ENCODE measurements at regions not wholly inside any gene's neighbourhood (a gene's known extent, or its start where the extent isn't known, plus 50 kb on each side); places are given as distances from the start of the nearest gene placed in this dataset. TPM values are rescaled to one million over a fixed set of nuclear protein-coding genes. Genes with fewer than 3 reads are reported as not detected.
A peak's percentile ranks its signal among the peaks of the same experiment; 100 is the strongest.

DNA sequence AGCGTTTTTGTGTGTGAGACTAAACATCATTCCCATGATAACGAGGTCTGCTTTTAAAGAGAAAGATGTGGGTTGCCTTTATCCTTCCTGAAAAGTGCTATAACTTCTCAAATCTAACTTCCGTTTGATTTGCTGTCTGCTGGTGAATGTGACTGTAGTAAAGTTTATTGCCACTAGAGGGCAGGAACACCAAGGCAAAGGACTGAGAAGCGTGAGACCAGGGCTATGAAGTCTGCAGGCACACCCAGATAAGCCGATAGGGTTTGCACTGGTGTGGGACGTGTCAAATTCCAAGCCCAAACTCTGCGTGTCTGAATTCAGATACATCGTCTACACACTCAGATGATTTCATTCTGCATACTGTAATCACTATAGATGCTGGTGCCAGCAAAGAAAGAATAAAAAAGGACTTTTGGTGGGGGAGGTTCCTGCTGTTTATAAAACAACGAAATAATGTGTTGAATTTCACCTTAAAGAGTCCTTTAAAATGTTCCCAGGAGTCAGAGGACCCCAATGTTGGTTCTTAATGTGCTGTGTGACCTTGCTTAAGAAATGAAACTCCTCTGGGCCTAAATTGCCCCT lies 87.2 kb downstream of the PTTG1 start:
- Histone ChIP-seq H2AFZ (no peak overlapping the region), H3K27me3 (no peaks in the 10 kb centered on the region), H3K4me1 (ENCODE audit: insufficient read depth) (no peaks in the 10 kb centered on the region), H3K27ac (no peak overlapping the region), H3K9me2 (replicated peaks; ENCODE audit: insufficient read depth) (no peaks in the 10 kb centered on the region), H3K9me3 (ENCODE audit: low read depth) (no peaks in the 10 kb centered on the region), H3K36me3 (replicated peaks; ENCODE audit: insufficient read depth, low read depth) (no peaks in the 10 kb centered on the region), H3K4me2 (peak overlapping the region; percentile 39), H3K4me3 (no peak overlapping the region), H4K20me1 (ENCODE audit: insufficient read depth, poor library complexity, severe bottlenecking) (no peaks in the 10 kb centered on the region), H3K79me2 (no peaks in the 10 kb centered on the region)
- TF ChIP-seq, protein P1, sequence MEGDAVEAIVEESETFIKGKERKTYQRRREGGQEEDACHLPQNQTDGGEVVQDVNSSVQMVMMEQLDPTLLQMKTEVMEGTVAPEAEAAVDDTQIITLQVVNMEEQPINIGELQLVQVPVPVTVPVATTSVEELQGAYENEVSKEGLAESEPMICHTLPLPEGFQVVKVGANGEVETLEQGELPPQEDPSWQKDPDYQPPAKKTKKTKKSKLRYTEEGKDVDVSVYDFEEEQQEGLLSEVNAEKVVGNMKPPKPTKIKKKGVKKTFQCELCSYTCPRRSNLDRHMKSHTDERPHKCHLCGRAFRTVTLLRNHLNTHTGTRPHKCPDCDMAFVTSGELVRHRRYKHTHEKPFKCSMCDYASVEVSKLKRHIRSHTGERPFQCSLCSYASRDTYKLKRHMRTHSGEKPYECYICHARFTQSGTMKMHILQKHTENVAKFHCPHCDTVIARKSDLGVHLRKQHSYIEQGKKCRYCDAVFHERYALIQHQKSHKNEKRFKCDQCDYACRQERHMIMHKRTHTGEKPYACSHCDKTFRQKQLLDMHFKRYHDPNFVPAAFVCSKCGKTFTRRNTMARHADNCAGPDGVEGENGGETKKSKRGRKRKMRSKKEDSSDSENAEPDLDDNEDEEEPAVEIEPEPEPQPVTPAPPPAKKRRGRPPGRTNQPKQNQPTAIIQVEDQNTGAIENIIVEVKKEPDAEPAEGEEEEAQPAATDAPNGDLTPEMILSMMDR (IDR thresholded peaks at IDR 0.05; ENCODE audit: poor library complexity) = peak; percentile 86
- TF ChIP-seq EZH2phosphoT487 (IDR thresholded peaks at IDR 0.05; ENCODE audit: low read depth, severe bottlenecking, unreplicated experiment) = no peak
- DNase-seq (ENCODE audit: low spot score) = peak; percentile 89
- WGBS (ENCODE audit: low lambda C conversion rate, missing lambda C conversion rate) = 10% methylated on average over 9 of the region's 9 CpGs

DNA sequence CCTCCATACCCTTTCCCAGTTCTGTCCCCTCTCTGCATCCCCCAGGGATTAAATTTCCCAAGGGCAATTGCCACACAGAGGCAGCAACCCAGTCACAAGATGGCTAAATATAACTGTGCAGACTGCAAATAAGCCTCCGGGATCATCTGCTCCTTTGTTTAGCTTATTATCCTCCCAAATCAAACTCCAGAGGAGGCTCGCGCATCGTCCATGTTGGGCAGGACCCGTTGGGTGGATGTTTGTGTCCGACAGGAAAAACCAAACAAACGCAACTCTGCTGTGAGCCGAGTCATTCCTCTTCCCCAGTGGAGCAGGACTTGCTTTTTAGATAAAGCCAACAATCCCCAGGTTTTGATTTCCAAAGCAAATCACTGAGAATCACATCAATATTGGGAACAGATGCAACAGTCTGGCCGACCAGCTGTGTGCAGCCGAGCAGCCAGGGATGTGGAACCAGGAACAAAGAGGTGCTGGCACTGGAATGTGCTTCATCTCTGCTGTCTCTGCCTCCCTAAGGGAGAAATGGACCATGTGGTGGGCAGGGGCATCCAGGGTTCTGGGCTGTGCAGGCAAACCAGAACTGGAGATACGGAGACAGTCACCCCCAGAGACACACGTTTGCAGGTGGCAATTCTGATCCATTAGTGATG lies 89.8 kb downstream of the PTTG1 start:
- WGBS (ENCODE audit: low lambda C conversion rate, missing lambda C conversion rate) = 66% methylated on average over 12 of the region's 12 CpGs
- TF ChIP-seq EZH2phosphoT487 (IDR thresholded peaks at IDR 0.05; ENCODE audit: low read depth, severe bottlenecking, unreplicated experiment) = no peak
- no peak for TF ChIP-seq EZH2 (IDR thresholded peaks at IDR 0.05; ENCODE audit: borderline replicate concordance)
- TF ChIP-seq, protein P1 (IDR thresholded peaks at IDR 0.05; ENCODE audit: poor library complexity) = no peak
- Histone ChIP-seq H3K36me3 (replicated peaks; ENCODE audit: insufficient read depth, low read depth) (no peaks in the 10 kb centered on the region), H3K27me3 (no peaks in the 10 kb centered on the region), H2AFZ (no peak overlapping the region), H3K4me1 (ENCODE audit: insufficient read depth) (peaks cover 1% of the 10 kb centered on the region), H3K9me3 (ENCODE audit: low read depth) (no peaks in the 10 kb centered on the region), H3K4me3 (no peak overlapping the region), H3K27ac (no peak overlapping the region), H3K79me2 (no peaks in the 10 kb centered on the region), H4K20me1 (ENCODE audit: insufficient read depth, poor library complexity, severe bottlenecking) (no peaks in the 10 kb centered on the region), H3K9me2 (replicated peaks; ENCODE audit: insufficient read depth) (no peaks in the 10 kb centered on the region), H3K4me2 (no peak overlapping the region)
- no peak for DNase-seq (ENCODE audit: low spot score)

MicroRNAs encoded in the stretch of these regions (microRNA counts, 767-probe panel; counts per million panel counts)
- not detected for microRNA hsa-miR-146a-5p
